Testis (tissue), 2 donors: ENCODE measurements at regions not wholly inside any gene's neighbourhood (a gene's known extent, or its start where the extent isn't known, plus 50 kb on each side); places are given as distances from the start of the nearest gene placed in this dataset.

ENCODE experiments used
- CTCF ChIP-seq, 3 experiments: fragments of 450-650 bp in 2 of 3; fragments of 200-600 bp in 1 of 3; sonication (generic) in 1 of 3; IDR thresholded peaks; one replicate each; pipeline ENCODE4 v1.5.1; 2016 to 2019; ENCODE audit warnings: antibody characterized with exemption in 3 of 3, mild to moderate bottlenecking in 2 of 3, moderate library complexity in 1 of 3
- POLR2A ChIP-seq: fragments of 450-650 bp; IDR thresholded peaks from one replicate; pipeline ENCODE4 v1.6.1; 2017; ENCODE audit warnings: antibody characterized with exemption, mild to moderate bottlenecking, moderate library complexity

- TF ChIP-seq CTCF (IDR thresholded peaks at IDR 0.05) = no peak
- TF ChIP-seq POLR2A = no peak
These were observed 85.4 kb upstream of the MANSC4 start for GRCh38 chr12:27865421-27865820.
